Nephron progenitor cell (in vitro differentiated cells): ENCODE measurements at regions not wholly inside any gene's neighbourhood (a gene's known extent, or its start where the extent isn't known, plus 50 kb on each side); places are given as distances from the start of the nearest gene placed in this dataset.

Experiments
- DNase-seq: peaks from one replicate; pipeline ENCODE4 v3.0.0; 2021
- H3K27ac Mint-ChIP-seq: 2 replicates; pipeline ENCODE4 v1.8.0; 2021; ENCODE audit warnings: mild to moderate bottlenecking, moderate library complexity, mixed read lengths
- H3K27me3 Mint-ChIP-seq: 2 replicates; pipeline ENCODE4 v1.8.0; 2021; ENCODE audit warnings: mild to moderate bottlenecking, low read depth, mixed read lengths; ENCODE audit not compliant: poor library complexity
- H3K36me3 Mint-ChIP-seq: 2 replicates; pipeline ENCODE4 v1.8.0; 2021; ENCODE audit warnings: low read depth, mixed read lengths
- H3K4me1 Mint-ChIP-seq: 2 replicates; pipeline ENCODE4 v1.8.0; 2021; ENCODE audit warnings: mixed read lengths
- H3K4me3 Mint-ChIP-seq: 2 replicates; pipeline ENCODE4 v1.8.0; 2021; ENCODE audit warnings: mild to moderate bottlenecking, moderate library complexity, mixed read lengths
- H3K9me3 Mint-ChIP-seq: 2 replicates; pipeline ENCODE4 v1.8.0; 2021; ENCODE audit warnings: mild to moderate bottlenecking, moderate library complexity, mixed read lengths
- CTCF ChIP-seq: fragments of 200-600 bp; sonication (generic); IDR thresholded peaks from 2 replicates; pipeline ENCODE4 v1.5.0; 2021; ENCODE audit warnings: antibody characterized with exemption

DNA sequence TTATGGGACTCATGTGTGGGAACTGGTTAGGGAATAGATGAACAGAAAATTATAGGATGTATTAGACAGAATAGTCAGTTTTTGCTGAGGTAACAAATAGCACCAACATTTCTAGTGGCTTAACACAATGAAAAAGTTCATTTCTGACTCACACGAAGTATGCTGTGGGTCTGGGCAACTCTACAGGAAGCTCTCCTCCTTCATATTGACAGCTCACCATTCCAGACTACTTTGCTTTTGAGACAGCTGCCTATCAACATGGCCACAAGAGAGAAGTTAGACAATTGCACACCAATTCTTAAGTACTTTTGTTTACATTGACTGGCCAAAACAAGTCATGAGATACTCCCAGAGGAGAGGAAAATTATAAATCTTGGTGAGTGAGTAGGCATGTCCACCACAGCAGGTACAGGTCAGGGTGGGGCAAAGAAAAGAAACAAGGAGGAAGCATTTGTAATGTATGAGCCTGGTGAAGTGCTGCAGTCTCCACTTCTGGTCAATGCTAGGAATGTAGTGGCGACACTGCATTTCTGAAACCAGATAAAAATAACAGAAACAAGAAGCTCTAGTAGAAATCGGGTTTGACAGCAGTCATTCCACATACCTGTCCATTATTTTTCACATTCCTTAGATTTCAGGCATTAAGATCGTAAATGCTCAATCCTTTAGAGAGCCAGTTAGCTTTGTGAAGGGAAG, 141.6 kb downstream of the ICOS start:
- Mint-ChIP-seq H3K27me3 (peaks cover 4% of the 10 kb centered on the region), H3K36me3 (no peaks in the 10 kb centered on the region), H3K9me3 (no peaks in the 10 kb centered on the region), H3K27ac (no peak overlapping the region), H3K4me1 (peaks cover 23% of the 10 kb centered on the region), H3K4me3 (no peak overlapping the region)
- DNase-seq, result no peak
- TF ChIP-seq CTCF, result no peak

DNA sequence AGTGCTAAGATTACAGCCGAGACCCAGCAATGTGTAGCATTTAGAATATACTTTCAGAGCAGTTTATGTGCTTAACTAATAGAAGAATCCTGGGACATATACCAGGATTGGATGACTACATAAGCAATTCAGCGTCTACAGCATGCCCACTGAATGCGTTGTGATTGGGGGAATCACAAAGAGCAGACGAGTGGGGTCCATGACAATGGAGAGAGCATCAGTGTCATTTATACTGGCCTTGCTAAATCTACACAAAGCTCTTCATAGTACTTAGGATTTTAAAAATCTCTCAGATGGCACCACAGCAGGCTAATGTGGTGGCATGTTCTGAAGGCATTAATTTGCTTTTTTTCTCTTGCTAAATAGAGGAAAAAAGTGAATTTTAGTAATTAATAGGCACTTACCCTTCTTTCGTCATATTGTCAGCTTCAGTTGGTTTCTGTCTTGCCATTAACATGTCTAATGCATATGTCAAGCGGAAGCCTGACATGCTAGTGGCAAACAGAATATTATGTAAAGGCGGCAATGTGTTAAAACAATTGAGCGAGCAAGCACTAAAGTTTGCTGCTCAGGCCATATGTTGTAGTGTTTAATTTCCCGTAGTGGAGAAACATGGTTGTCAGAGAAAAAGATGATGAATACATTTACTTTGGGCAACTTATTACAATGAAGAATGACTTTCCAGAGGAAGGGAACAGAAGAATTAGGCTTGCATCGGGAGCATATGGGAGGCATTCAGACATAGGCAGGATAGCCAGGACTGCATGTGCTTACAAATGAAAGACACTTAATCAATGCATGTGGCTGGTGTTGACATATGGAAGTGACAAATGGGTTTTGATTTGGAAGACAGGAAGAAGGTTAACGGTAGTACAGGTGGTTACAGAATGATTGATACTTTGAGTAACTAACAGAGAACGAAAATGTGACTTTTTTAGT, 145.2 kb downstream of the ICOS start:
- peaks cover 4% of the 10 kb centered on the region for H3K36me3 Mint-ChIP-seq
- no peak overlapping the region for H3K4me3 Mint-ChIP-seq
- H3K27me3 Mint-ChIP-seq, result peaks cover 3% of the 10 kb centered on the region
- peaks cover 6% of the 10 kb centered on the region for H3K9me3 Mint-ChIP-seq
- DNase-seq, result no peak
- peaks cover 23% of the 10 kb centered on the region for H3K4me1 Mint-ChIP-seq
- TF ChIP-seq CTCF, result no peak
- peak overlapping the region; percentile 4 for H3K27ac Mint-ChIP-seq

DNA sequence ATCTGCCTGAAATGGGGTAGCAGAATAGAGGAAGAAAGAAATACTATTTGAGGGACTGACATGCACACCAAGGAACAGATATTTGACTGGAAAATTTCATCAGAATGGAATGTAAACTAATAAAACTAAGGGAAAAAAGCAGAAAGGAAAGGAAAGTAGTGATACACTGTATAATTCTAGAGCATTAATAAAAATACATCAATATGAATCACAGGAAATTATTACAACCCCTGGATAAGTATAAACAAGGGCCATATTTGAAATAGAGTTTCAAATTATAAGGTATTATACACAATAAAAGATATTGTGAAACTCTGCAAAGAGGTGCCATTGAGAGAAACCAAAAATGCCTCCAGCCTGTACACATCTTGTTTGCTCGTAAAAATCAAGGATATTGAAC, 149.6 kb downstream of the ICOS start:
- Mint-ChIP-seq H3K4me3 (no peak overlapping the region), H3K36me3 (peaks cover 4% of the 10 kb centered on the region), H3K27me3 (peaks cover 9% of the 10 kb centered on the region), H3K27ac (no peak overlapping the region), H3K4me1 (peaks cover 17% of the 10 kb centered on the region), H3K9me3 (peaks cover 15% of the 10 kb centered on the region)
- no peak for DNase-seq
- TF ChIP-seq CTCF, result no peak

- Mint-ChIP-seq H3K36me3 (peaks cover 4% of the 10 kb centered on the region), H3K4me3 (no peak overlapping the region), H3K27ac (no peak overlapping the region), H3K9me3 (peaks cover 30% of the 10 kb centered on the region), H3K27me3 (peaks cover 9% of the 10 kb centered on the region), H3K4me1 (no peaks in the 10 kb centered on the region)
- TF ChIP-seq CTCF, result no peak
- DNase-seq, result no peak
Observed at GRCh38 chr2:204089105-204089504, 152.5 kb downstream of the ICOS start.

DNA sequence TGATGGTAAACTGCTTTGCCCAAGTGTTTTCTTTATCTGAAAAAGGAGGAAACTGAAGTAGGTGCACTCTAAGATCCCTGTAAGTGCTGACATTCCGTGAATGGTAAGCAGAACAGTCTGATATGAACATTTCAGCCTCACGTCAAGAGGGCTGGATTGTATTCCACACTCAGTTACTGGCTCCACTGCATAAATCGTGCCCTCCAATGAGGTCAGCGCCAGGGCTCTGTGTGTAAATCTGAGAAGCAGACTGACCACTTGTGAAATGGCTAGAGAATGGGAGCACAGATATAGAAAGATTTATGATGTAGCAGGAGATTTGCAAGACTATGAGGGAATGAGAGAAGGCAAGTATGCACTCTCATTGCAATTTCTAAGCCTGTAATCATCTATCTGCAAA, 153.0 kb downstream of the ICOS start:
- no peak for TF ChIP-seq CTCF
- no peak overlapping the region for H3K4me3 Mint-ChIP-seq
- H3K4me1 Mint-ChIP-seq, result no peaks in the 10 kb centered on the region
- H3K36me3 Mint-ChIP-seq, result peaks cover 4% of the 10 kb centered on the region
- DNase-seq, result no peak
- peaks cover 35% of the 10 kb centered on the region for H3K9me3 Mint-ChIP-seq
- no peak overlapping the region for H3K27ac Mint-ChIP-seq
- H3K27me3 Mint-ChIP-seq, result peaks cover 9% of the 10 kb centered on the region
